WI38 (cell line): ENCODE measurements at regions not wholly inside any gene's neighbourhood (a gene's known extent, or its start where the extent isn't known, plus 50 kb on each side); places are given as distances from the start of the nearest gene placed in this dataset.

ENCODE experiments used
- H3K4me3 ChIP-seq: 2 replicates; pipeline ENCODE4 v1.5.1; 2011; ENCODE audit warnings: low read depth, mild to moderate bottlenecking, control low read depth, low read length
- CTCF ChIP-seq: IDR thresholded peaks from 2 replicates; pipeline ENCODE4 v1.5.1; 2012; ENCODE audit warnings: low read depth, mild to moderate bottlenecking, control low read depth, low read length

- H3K4me3 ChIP-seq: no peak overlapping the region
- TF ChIP-seq CTCF: no peak
Observed at GRCh38 chr3:76715426-76715825, 324.5 kb upstream of the ROBO2 start.

GRCh38 chr3:76723366-76723765, 316.5 kb upstream of the ROBO2 start:
- TF ChIP-seq CTCF: no peak

GRCh38 chr3:76724075-76724474, 315.8 kb upstream of the ROBO2 start:
- no peak overlapping the region for H3K4me3 ChIP-seq
- TF ChIP-seq CTCF: no peak

More at GRCh38 chr3:76723366-76723765, 316.5 kb upstream of the ROBO2 start:
- no peak overlapping the region for H3K4me3 ChIP-seq

- no peak for TF ChIP-seq CTCF
- H3K4me3 ChIP-seq: no peak overlapping the region
Observed at GRCh38 chr3:76724706-76725105, 315.2 kb upstream of the ROBO2 start.

GRCh38 chr3:76726034-76726433, 313.9 kb upstream of the ROBO2 start:
- no peak overlapping the region for H3K4me3 ChIP-seq
- TF ChIP-seq CTCF: no peak

GRCh38 chr3:76728426-76728825, 311.5 kb upstream of the ROBO2 start:
- no peak overlapping the region for H3K4me3 ChIP-seq
- TF ChIP-seq CTCF: no peak

GRCh38 chr3:76731471-76731870, 308.4 kb upstream of the ROBO2 start:
- H3K4me3 ChIP-seq: no peak overlapping the region
- TF ChIP-seq CTCF: no peak
